Panc1 (cell line): ENCODE measurements at regions not wholly inside any gene's neighbourhood (a gene's known extent, or its start where the extent isn't known, plus 50 kb on each side); places are given as distances from the start of the nearest gene placed in this dataset.

Source experiments
- ATAC-seq: fragments of 200-7000 bp; cut with Tn5 transposase; 2 replicates; pipeline ENCODE4 v1.9.1; 2020; ENCODE audit warnings: mild to moderate bottlenecking, moderate library complexity
- BruUV-seq: library from RNA; stranded (reverse); fragments of 400-500 nt; replicated peaks from 2 replicates; lab custom pipeline; 2021; lab: Mats Ljungman, UMichigan
- CTCF ChIA-PET: fragments of 300-600 bp; sonication (Branson Sonifier 250); formaldehyde crosslinking; loops from one replicate; lab custom pipeline; 2022; ENCODE audit warnings: antibody characterized with exemption; lab: Charles Lee
- POLR2A ChIA-PET: fragments of 300-600 bp; sonication (Branson Sonifier 250); formaldehyde crosslinking; loops from one replicate; lab custom pipeline; 2022; ENCODE audit warnings: antibody characterized with exemption; lab: Charles Lee
- DNase-seq: peaks from one replicate; pipeline ENCODE4 v3.0.0-alpha.2; 2010; ENCODE audit warnings: low read depth, low spot score
- H3K27ac ChIP-seq: 2 replicates; pipeline ENCODE4 v1.5.1; 2011; ENCODE audit warnings: mild to moderate bottlenecking, low read length, inconsistent platforms
- H3K27me3 ChIP-seq: fragments of 200-500 bp; sonication (Bioruptor generic); 2 replicates; pipeline ENCODE4 v1.6.0; 2014; ENCODE audit warnings: low read length, inconsistent platforms; ENCODE audit not compliant: control insufficient read depth, insufficient read depth
- H3K36me3 ChIP-seq: fragments of 200-500 bp; sonication (Bioruptor generic); 2 replicates; pipeline ENCODE4 v1.5.1; 2014; ENCODE audit warnings: inconsistent platforms, mild to moderate bottlenecking, low read length, moderate library complexity; ENCODE audit not compliant: control insufficient read depth, insufficient read depth
- H3K4me1 ChIP-seq: 2 replicates; pipeline ENCODE4 v1.5.1; 2011; ENCODE audit warnings: inconsistent platforms, mild to moderate bottlenecking, low read length, moderate library complexity; ENCODE audit not compliant: control insufficient read depth, insufficient read depth
- H3K4me3 ChIP-seq, 2 experiments: 2 replicates each; pipeline ENCODE4 v1.5.1; 2011 to 2012; ENCODE audit warnings: low read depth in 2 of 2, low read length in 2 of 2, mild to moderate bottlenecking in 2 of 2, inconsistent platforms in 1 of 2, moderate library complexity in 1 of 2
- H3K9me3 ChIP-seq: fragments of 200-500 bp; sonication (Bioruptor generic); 2 replicates; pipeline ENCODE4 v1.5.1; 2014; ENCODE audit warnings: low read depth, mild to moderate bottlenecking, inconsistent platforms, low read length, moderate library complexity; ENCODE audit not compliant: control insufficient read depth, insufficient read depth
- CTCF ChIP-seq: fragments of 450-650 bp; IDR thresholded peaks from 2 replicates; pipeline ENCODE4 v1.5.1; 2017; ENCODE audit warnings: mild to moderate bottlenecking
- POLR2AphosphoS5 ChIP-seq: IDR thresholded peaks from 2 replicates; pipeline ENCODE4 v1.6.1; 2012; ENCODE audit warnings: mild to moderate bottlenecking, low read depth, low read length, moderate library complexity
- REST ChIP-seq, 2 experiments: IDR thresholded peaks; 2 replicates each; pipeline ENCODE4 v1.6.1; 2011 to 2012; ENCODE audit warnings: low read depth in 2 of 2, control low read depth in 1 of 2, low read length in 1 of 2, mild to moderate bottlenecking in 1 of 2, moderate library complexity in 1 of 2; ENCODE audit not compliant: insufficient read depth in 1 of 2
- SIN3A ChIP-seq: IDR thresholded peaks from 2 replicates; pipeline ENCODE4 v1.6.1; 2012; ENCODE audit warnings: low read depth, mild to moderate bottlenecking, low read length, moderate library complexity, borderline replicate concordance; ENCODE audit not compliant: insufficient read depth
- TCF7L2 ChIP-seq: IDR thresholded peaks from 2 replicates; pipeline ENCODE4 v1.6.1; 2011; ENCODE audit warnings: mild to moderate bottlenecking, low read depth, low read length, inconsistent platforms
- in situ Hi-C: cut with HindIII; loops from 2 replicates; pipeline ENCODE4 v1.10.0; 2016; ENCODE audit warnings: low sequenced_read_pairs, low pct_unique_long_range_greater_than_20kb
- intact Hi-C: fragments of 100-400 bp; cut with micrococcal nuclease; formaldehyde crosslinking; loops from one replicate; pipeline ENCODE4 v1.10.0; 2022; ENCODE audit not compliant: unreplicated experiment

GRCh38 chr1:195185736-195186135 lies 1422.5 kb downstream of the KCNT2 start:
- Histone ChIP-seq H3K27me3 (no peaks in the 10 kb centered on the region), H3K27ac (no peak overlapping the region), H3K4me3 (no peak overlapping the region), H3K4me1 (no peaks in the 10 kb centered on the region), H3K36me3 (no peaks in the 10 kb centered on the region), H3K9me3 (no peaks in the 10 kb centered on the region)
- DNase-seq (no peak), ATAC-seq (no peak)
- TF ChIP-seq REST (IDR thresholded peaks at IDR 0.05; ENCODE audit: insufficient read depth in 1 of 2, low read depth in 2 of 2, low read length in 1 of 2) (no peak), TCF7L2 (no peak), POLR2AphosphoS5 (no peak), CTCF (no peak), SIN3A (no peak)
- ChIA-PET POLR2A (no interaction called here), CTCF (no interaction called here)
- intact Hi-C loops: no loop called here
- in situ Hi-C loops: no loop called here
- no TSS peak for BruUV-seq

GRCh38 chr1:195185321-195185720 lies 1422.9 kb downstream of the KCNT2 start:
- DNase-seq: no peak
- POLR2A ChIA-PET: no interaction called here
- Histone ChIP-seq H3K27me3 (no peaks in the 10 kb centered on the region), H3K9me3 (no peaks in the 10 kb centered on the region), H3K27ac (no peak overlapping the region), H3K4me1 (no peaks in the 10 kb centered on the region), H3K4me3 (no peak overlapping the region), H3K36me3 (no peaks in the 10 kb centered on the region)
- CTCF ChIA-PET: no interaction called here
- BruUV-seq: no TSS peak
- in situ Hi-C loops (no loop called here), intact Hi-C loops (no loop called here)
- TF ChIP-seq SIN3A: no peak
- no peak for TF ChIP-seq TCF7L2
- TF ChIP-seq POLR2AphosphoS5: no peak
- no peak for TF ChIP-seq REST (IDR thresholded peaks at IDR 0.05; ENCODE audit: insufficient read depth in 1 of 2, low read depth in 2 of 2, low read length in 1 of 2)
- no peak for TF ChIP-seq CTCF
- no peak for ATAC-seq
